C4-2B (cell line): ENCODE measurements at regions not wholly inside any gene's neighbourhood (a gene's known extent, or its start where the extent isn't known, plus 50 kb on each side); places are given as distances from the start of the nearest gene placed in this dataset.
"Not testable (repeated sequence)": the region's sequence is repeated elsewhere in the genome, so short reads cannot be mapped to it uniquely, and the experiment has no call there.

Experiments
- CTCF ChIP-seq: fragments of 450-650 bp; conservative IDR thresholded peaks from 2 replicates; pipeline ENCODE4 v1.5.1; 2017; ENCODE audit warnings: mild to moderate bottlenecking
- ZFX ChIP-seq: fragments of 450-650 bp; IDR thresholded peaks from 2 replicates; pipeline ENCODE4 v1.6.1; 2017

DNA sequence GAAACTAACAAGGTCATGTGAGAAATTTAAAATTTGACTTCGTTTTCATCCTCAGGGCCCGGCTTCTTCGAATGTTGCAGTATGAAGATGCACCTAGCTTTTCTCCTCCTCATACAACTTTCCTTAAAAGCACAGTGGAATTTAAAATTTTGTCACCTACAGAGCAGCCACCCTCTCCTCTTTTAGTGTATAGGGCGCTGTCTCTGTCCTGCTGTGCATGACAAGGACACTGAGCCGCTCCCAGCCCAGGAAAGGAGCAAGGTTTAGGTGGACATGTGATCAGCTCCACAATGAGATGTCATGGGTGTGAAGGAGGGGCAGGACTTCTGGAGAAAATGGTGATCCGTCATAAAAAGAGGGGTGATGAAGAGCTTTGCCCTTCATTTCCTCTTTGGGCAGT, 1185.4 kb downstream of the RPIA start:
- not testable (repeated sequence) for TF ChIP-seq CTCF, ZFX
